DOHH2 (cell line): ENCODE measurements at regions not wholly inside any gene's neighbourhood (a gene's known extent, or its start where the extent isn't known, plus 50 kb on each side); places are given as distances from the start of the nearest gene placed in this dataset.

Experiments used
- H3F3A ChIP-seq: fragments of 200-600 bp; sonication (generic), shearing (Covaris generic); 2 replicates; pipeline ENCODE4 v1.6.0; 2016; ENCODE audit warnings: antibody characterized with exemption, mild to moderate bottlenecking; ENCODE audit not compliant: control insufficient read depth, insufficient read depth
- H3K27ac ChIP-seq: fragments of 200-600 bp; sonication (generic); 2 replicates; pipeline ENCODE4 v1.5.1; 2014; ENCODE audit warnings: low read depth, mild to moderate bottlenecking, low read length, moderate library complexity
- H3K27me3 ChIP-seq: fragments of 200-600 bp; sonication (generic); 2 replicates; pipeline ENCODE4 v1.6.1; 2014; ENCODE audit warnings: mild to moderate bottlenecking, low read length, mixed read lengths; ENCODE audit not compliant: control insufficient read depth
- H3K36me3 ChIP-seq: fragments of 200-600 bp; sonication (generic); 2 replicates; pipeline ENCODE4 v1.6.1; 2014; ENCODE audit warnings: mild to moderate bottlenecking, low read length, moderate library complexity, mixed read lengths; ENCODE audit not compliant: control insufficient read depth
- H3K4me1 ChIP-seq: fragments of 200-600 bp; sonication (generic); 2 replicates; pipeline ENCODE4 v1.6.1; 2014; ENCODE audit warnings: mild to moderate bottlenecking, low read length, mixed read lengths; ENCODE audit not compliant: control insufficient read depth
- H3K4me2 ChIP-seq: fragments of 200-600 bp; sonication (generic); 2 replicates; pipeline ENCODE4 v1.6.0; 2014; ENCODE audit warnings: mild to moderate bottlenecking, low read length, moderate library complexity
- H3K4me3 ChIP-seq: fragments of 200-600 bp; sonication (generic); 2 replicates; pipeline ENCODE4 v1.5.1; 2014; ENCODE audit warnings: mild to moderate bottlenecking, low read length, mixed read lengths
- H3K79me2 ChIP-seq: fragments of 200-600 bp; sonication (generic); 2 replicates; pipeline ENCODE4 v1.6.1; 2014; ENCODE audit warnings: mild to moderate bottlenecking, low read length, mixed read lengths; ENCODE audit not compliant: control insufficient read depth
- H3K9me2 ChIP-seq: fragments of 200-600 bp; sonication (generic); replicated peaks from 2 replicates; pipeline ENCODE4 v1.6.1; 2014; ENCODE audit warnings: mild to moderate bottlenecking, low read length, mixed read lengths; ENCODE audit not compliant: control insufficient read depth
- H3K9me3 ChIP-seq: fragments of 200-600 bp; sonication (generic); 2 replicates; pipeline ENCODE4 v1.6.1; 2014; ENCODE audit warnings: antibody characterized with exemption, low read length, mixed read lengths; ENCODE audit not compliant: control insufficient read depth, insufficient read depth
- H4K20me1 ChIP-seq: fragments of 200-600 bp; sonication (generic); 2 replicates; pipeline ENCODE4 v1.6.0; 2014; ENCODE audit warnings: low read depth, mild to moderate bottlenecking, antibody characterized with exemption, low read length, moderate library complexity; ENCODE audit not compliant: control insufficient read depth, insufficient read depth
- CTCF ChIP-seq: fragments of 200-600 bp; sonication (generic); IDR thresholded peaks from one replicate; pipeline ENCODE4 v1.5.1; 2014; ENCODE audit warnings: antibody characterized with exemption, mild to moderate bottlenecking, low read depth, low read length; ENCODE audit not compliant: poor library complexity, severe bottlenecking
- EZH2phosphoT487 ChIP-seq: fragments of 200-600 bp; sonication (generic); IDR thresholded peaks from 2 replicates; pipeline ENCODE4 v1.6.1; 2017; ENCODE audit warnings: borderline replicate concordance, mild to moderate bottlenecking, antibody characterized with exemption, low read length, moderate library complexity, mixed read lengths

- H3K9me3 ChIP-seq, result no peaks in the 10 kb centered on the region
- H3F3A ChIP-seq, result no peaks in the 10 kb centered on the region
- TF ChIP-seq CTCF (no peak), EZH2phosphoT487 (no peak)
- no peaks in the 10 kb centered on the region for H3K79me2 ChIP-seq
- H3K9me2 ChIP-seq, result no peaks in the 10 kb centered on the region
- H3K27me3 ChIP-seq, result no peaks in the 10 kb centered on the region
- no peaks in the 10 kb centered on the region for H3K36me3 ChIP-seq
- H4K20me1 ChIP-seq, result no peaks in the 10 kb centered on the region
- H3K27ac ChIP-seq, result no peak overlapping the region
- H3K4me1 ChIP-seq, result no peaks in the 10 kb centered on the region
- no peak overlapping the region for H3K4me3 ChIP-seq
- no peak overlapping the region for H3K4me2 ChIP-seq
Observed at GRCh38 chr2:186907897-186908296, 58.9 kb upstream of the ZSWIM2 start.

GRCh38 chr2:186903216-186903615 lies 54.2 kb upstream of the ZSWIM2 start:
- Histone ChIP-seq H3K4me2 (no peak overlapping the region), H3K9me2 (no peaks in the 10 kb centered on the region), H3F3A (no peaks in the 10 kb centered on the region), H3K4me1 (no peaks in the 10 kb centered on the region), H4K20me1 (no peaks in the 10 kb centered on the region), H3K27ac (no peak overlapping the region), H3K79me2 (no peaks in the 10 kb centered on the region), H3K4me3 (no peak overlapping the region), H3K9me3 (no peaks in the 10 kb centered on the region), H3K36me3 (no peaks in the 10 kb centered on the region), H3K27me3 (no peaks in the 10 kb centered on the region)
- peak; percentile 38 for TF ChIP-seq CTCF
- no peak for TF ChIP-seq EZH2phosphoT487
